GM18951 (cell line): ENCODE measurements at regions not wholly inside any gene's neighbourhood (a gene's known extent, or its start where the extent isn't known, plus 50 kb on each side); places are given as distances from the start of the nearest gene placed in this dataset.
"Not testable (repeated sequence)": the region's sequence is repeated elsewhere in the genome, so short reads cannot be mapped to it uniquely, and the experiment has no call there.

Source experiments
- POLR2A ChIP-seq: IDR thresholded peaks from 4 replicates; pipeline ENCODE4 v1.6.1; 2011; ENCODE audit warnings: mild to moderate bottlenecking; ENCODE audit not compliant: insufficient read length, insufficient read depth; ENCODE audit errors: extremely low read depth
- in situ Hi-C: fragments of 300-500 bp; cut with MboI; formaldehyde crosslinking; loops from one replicate; pipeline ENCODE4 v1.12.0; 2022; ENCODE audit warnings: low sequenced_read_pairs, mixed read lengths, inconsistent platforms; ENCODE audit not compliant: unreplicated experiment

DNA sequence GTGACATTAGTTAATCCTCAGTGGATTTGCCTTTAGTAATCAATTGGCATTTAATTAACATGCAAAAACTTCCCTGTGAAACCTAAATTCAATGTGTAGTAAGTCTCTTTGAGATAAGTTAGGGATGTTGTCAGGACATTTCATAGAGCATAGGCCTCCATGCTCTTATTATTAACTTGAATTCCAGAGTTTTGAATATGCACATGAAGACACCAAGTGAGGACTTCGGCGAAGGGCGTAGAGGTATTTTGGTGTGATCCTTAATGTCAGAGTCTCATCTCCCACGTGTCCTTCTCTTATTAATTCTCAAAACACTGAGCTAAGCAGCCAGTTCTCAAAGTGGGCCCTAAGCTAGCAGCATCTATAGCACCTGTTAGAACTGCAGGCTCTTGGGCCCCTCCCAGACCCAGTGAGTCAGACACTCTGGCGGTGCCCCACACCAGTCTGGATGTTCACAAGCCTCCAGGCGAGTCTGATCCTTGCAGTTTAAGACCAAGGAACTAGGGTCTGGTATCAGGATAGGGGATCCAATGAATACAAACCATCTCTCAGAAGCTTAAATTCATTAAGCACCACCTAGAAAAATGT is 292.1 kb downstream of the QKI start:
- TF ChIP-seq POLR2A: no peak
- in situ Hi-C loops: no loop called here

DNA sequence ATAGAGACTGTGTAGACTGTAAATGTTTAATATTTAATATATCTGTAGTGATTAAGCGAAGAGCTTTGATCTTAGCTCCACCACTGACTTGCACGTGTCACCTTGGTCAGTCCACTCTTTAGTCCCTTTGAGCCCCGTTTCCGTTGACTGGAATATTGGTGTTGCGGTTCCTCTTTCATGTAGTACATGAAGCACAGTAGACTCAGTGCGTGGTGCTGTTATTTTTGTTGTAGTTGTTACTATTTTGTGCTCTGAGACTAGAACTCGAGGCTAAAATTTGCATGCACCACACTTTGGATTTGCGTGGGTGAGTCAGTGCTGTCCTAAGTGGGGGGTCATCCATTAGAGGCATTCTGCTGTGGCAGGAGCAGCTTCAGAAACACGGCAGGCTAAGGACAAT is 291.4 kb downstream of the QKI start:
- in situ Hi-C loops: no loop called here

DNA sequence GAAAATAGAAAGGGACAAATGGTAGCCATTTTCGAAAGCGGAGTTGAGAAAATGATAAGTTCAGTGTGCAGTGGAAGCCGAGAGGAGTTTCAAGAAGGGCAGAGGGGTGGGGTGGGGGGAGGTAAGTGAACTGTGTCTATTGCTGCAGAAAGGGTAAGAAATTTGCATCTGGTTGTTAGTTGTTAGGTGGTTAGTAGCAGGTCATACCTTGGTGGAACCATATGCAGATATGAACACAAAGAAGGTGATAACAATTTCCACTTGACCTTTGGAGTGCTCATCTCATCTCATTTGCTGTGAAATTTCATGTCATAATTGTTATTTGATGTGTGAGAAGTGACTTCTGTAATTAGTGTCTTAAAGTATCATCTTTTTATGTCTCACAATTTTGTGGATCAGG is 288.2 kb downstream of the QKI start:
- TF ChIP-seq POLR2A: no peak
- in situ Hi-C loops: no loop called here

More for the DNA sequence above, 291.4 kb downstream of the QKI start:
- TF ChIP-seq POLR2A: no peak

DNA sequence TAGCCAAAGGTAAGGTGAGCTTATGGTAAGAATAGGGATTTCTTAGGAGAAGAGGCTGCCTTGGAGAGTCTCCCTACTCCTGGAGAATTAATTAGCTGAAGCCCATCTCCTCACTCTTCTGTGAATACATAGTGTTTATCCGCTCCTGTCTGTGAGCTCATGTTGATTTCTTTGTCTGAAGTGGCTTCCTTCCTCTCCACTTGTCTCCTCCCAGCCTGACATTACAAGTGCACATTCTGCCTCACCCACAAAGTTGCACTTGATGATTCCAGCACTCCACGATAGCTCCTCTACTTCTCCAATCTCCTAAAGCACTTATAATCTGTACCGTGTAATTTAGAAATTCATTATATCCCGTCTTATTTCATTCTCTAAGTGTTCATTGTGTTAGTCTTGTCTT is 287.2 kb downstream of the QKI start:
- no peak for TF ChIP-seq POLR2A
- in situ Hi-C loops: no loop called here

DNA sequence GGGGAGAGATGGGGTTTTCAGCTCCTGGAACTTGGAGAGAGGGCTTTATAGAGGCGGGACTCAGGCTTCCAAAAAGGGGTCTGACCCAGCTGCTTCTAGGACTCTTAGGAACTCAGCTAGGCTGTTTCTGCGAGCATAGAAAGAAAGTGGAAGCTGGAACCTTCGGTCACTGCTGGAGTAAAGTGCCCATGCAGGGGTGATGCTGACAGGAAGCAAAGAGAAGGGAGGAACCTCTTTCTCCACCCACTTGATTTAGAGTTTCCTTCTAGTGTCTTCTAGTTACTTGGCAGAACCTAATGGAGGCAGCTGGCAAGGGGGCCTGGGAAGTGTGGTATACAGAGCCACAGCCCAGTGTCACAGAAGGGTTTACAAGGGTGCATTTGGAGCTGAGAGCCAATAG is 283.6 kb downstream of the QKI start:
- in situ Hi-C loops: no loop called here
- no peak for TF ChIP-seq POLR2A

DNA sequence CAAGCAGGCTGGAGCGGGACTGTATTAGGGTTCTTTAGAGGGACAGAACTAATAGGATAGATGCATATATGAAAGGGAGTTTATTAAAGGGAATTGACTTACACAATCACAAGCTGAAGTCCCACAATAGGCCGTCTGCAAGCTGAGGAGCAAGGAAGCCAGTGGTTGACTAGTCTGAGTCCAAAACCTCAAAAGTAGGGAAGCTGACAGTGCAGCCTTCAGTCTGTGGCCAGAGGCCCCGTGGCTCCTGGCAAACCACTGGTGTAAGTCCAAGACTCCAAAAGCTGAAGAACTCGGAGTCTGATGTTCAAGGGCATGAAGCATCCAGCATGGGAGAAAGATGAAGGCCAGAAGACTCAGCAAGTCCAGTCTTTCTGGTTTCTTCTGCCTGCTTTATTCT is 281.8 kb downstream of the QKI start:
- in situ Hi-C loops: not testable (repeated sequence)

DNA sequence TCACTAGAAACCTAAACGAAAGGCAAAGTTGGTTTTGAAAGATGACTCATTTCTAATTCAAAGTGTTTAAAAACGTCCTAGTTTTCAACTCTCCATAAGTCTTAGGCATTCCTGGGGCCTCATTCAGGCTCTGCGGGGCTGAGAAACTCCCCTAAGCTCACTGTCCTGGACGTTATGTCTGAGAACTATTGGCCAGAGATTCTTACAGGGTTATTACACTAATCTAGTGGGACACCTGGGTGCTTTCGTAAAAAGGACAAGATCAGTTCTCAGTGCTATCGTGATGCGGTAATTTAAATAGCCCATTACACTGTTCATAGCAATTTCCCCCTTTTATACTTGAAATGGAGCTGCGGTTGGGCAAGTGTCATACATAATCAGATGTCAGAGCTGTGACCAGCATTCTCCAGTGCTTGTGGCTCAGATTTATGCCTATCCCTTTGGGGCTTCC is 280.9 kb downstream of the QKI start:
- no peak for TF ChIP-seq POLR2A

DNA sequence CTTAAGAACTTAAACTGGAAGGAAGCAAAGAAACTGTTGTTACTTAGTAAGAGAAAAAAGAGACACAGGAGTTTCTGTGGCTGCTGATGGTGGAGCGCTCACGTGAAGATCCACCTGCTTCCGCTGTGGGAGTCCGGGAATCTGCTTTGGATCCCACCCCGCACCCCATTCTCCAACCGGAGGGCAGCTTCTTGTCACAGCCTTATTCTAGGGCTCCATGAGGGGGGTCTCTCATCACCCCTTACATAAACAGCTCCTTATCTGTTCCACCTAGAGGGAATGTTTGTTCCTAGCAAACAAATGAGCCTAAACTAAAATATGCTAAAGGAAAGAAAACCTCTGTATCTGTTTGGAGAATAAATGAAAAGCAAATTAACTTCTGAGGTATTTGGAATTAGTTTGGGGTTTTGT is 280.5 kb downstream of the QKI start:
- in situ Hi-C loops: no loop called here
- TF ChIP-seq POLR2A: no peak

More for the DNA sequence above, 280.9 kb downstream of the QKI start:
- in situ Hi-C loops: no loop called here

DNA sequence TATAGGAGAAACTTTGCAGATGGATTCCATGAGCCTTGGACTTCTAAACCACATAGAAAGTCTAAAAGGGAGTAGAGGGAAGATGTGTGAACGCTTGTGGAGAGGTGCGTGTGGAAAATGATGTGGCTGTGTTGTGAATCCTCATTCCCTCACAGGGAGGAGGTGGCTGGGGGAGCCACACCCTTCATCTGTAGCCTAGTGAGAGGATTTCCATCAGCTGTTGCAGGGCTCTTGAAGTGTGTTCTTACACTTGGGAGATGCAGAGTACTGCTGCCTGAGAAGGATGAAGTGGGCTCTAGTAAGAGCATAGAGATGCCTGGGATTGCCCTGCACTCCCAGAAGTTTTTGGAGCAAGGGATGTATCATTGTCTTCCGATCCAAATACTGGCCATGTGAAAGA is 279.6 kb downstream of the QKI start:
- in situ Hi-C loops: no loop called here
- TF ChIP-seq POLR2A: no peak

DNA sequence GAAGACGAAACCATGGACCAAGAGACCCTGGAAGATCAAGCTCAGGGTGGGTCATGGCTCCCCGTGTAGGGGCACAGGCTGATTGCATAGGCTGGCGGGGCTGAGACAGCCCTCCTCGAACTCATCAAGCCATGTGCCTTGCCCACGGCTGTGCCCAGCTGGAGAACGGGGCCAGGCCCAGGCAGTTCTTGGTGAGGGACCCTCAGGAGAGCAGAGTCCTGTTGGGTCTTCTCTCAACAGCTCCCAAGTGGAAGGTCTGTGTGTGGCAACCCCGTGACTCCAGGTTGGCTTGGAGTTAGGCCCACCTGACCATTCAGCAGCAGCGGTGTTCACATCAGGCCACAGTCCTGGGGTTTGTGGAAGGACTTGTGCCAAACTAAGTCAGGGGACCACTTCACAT is 276.5 kb downstream of the QKI start:
- TF ChIP-seq POLR2A: no peak
- in situ Hi-C loops: no loop called here

DNA sequence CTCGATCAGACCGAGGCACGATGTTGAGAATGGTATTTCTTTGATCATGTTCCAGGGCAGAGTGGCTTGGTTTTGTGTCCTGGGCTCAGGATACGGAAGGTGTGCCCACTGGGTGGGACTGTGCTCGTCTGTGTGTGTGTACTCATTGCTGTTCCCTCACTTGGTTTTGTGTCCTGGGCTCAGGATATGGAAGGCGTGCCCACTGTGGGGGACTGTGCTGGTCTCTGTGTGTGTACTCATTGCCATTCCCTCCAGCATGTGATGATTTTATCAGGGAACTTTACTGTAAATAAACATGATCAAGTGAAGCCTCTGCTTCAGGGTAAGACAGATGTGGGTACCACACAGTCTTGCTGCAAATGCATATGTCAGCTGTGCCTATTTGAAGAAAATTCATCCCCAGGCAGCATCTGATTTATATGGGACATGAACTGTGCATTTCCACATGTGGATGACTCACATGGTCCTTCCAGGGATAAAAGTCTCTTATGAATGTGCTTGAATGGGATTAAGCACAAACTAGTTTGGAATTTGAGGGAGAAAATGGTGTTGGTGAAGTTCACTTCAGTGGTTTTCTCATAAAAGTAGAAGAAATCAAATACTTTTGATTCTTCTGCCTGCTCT is 274.3 kb downstream of the QKI start:
- in situ Hi-C loops: no loop called here
- TF ChIP-seq POLR2A: no peak

DNA sequence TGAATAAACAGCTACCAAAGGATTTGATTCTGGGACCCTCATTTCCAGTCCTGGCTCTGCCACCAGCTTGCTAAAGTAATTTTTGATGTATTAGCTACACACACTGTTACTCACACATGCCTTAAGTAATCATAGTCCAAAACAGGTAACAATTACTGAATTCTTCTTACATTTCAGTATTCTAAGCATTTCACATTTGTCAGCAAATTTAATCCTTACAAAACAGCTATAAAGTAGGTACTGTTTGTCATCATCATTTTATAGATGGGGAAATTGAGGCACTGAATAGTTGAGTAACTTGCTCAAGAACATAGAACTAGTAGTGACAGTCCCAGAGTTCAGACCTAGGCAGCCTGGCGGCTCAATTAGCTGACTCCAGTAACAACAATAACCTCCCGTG is 272.6 kb downstream of the QKI start:
- in situ Hi-C loops: no loop called here
- TF ChIP-seq POLR2A: no peak

DNA sequence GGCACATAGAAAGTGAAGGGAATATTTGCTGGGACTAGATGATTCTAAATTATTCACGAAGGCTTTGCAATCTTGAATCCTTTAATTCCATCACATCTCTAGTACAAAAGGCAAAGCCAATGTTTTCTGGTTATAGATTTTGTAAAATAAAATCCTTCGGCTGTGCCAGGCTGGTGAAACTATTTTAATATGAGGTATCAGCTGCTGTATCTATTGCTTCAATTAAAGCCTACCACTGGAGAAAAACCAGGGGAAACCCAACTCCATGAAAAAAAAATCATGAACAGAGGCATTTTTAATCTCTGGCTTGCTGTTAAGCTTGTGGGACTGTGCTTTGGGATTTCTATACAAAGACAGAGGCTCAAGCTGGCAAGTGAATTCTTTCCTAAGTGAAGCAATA is 271.8 kb downstream of the QKI start:
- TF ChIP-seq POLR2A: no peak
- in situ Hi-C loops: no loop called here

DNA sequence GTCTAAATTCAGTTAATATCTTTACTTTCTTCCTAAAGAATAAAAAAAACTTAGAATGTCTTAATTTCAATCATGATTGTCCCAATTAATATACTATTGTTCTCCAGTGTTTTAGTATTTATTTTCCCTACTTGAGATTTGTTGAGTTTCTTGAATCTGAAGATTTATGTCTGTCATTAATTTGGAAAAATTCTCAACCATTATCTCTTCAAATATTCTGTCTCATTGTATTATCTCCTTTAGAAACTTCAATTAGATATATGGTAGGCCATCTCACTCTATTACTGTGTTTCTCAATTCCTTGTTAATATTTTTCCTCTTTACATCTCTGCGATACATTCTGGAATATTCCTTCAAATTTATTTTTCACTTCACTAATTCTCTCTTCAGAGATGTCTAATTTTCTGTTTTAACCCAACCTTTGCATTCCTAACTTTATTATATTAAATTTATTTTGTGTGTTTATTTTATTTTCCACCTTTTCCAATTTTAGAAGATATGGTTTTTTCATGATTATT is 268.6 kb downstream of the QKI start:
- in situ Hi-C loops: no loop called here
- TF ChIP-seq POLR2A: no peak
